T-cell (primary cell): ENCODE measurements at regions not wholly inside any gene's neighbourhood (a gene's known extent, or its start where the extent isn't known, plus 50 kb on each side); places are given as distances from the start of the nearest gene placed in this dataset.
"Not testable (repeated sequence)": the region's sequence is repeated elsewhere in the genome, so short reads cannot be mapped to it uniquely, and the experiment has no call there.

Experiments
- ATAC-seq, 4 experiments: fragments of 200-7000 bp in 3 of 4; fragments of 150-1000 bp in 1 of 4; cut with Tn5 transposase; replicated peaks in 1 of 4; 1 replicate in 3 of 4; 2 replicates in 1 of 4; pipeline ENCODE4 v1.10.0; 2021; ENCODE audit warnings: moderate library complexity in 3 of 4, mild to moderate bottlenecking in 2 of 4, moderate number of reproducible peaks in 1 of 4
- CTCF ChIA-PET, 2 donors: fragments of 300-600 bp; sonication (Branson Sonifier 250); formaldehyde crosslinking; loops; one replicate each; lab custom pipeline; 2022; ENCODE audit warnings: antibody characterized with exemption in 2 of 2; lab: Charles Lee
- POLR2A ChIA-PET, 2 donors: fragments of 300-600 bp; sonication (Branson Sonifier 250); formaldehyde crosslinking; loops; one replicate each; lab custom pipeline; 2022; ENCODE audit warnings: antibody characterized with exemption in 2 of 2; lab: Charles Lee
- DNase-seq, 35 experiments: peaks; one replicate each; pipeline versions ENCODE4 v3.0.0 to v3.0.0-alpha.2; 2013 to 2023
- H3K27ac ChIP-seq: one replicate; pipeline ENCODE4 v1.5.1; 2013; ENCODE audit warnings: low read length
- H3K27me3 ChIP-seq, 2 experiments: replicated peaks in 1 of 2; 1 replicate in 1 of 2; 2 replicates in 1 of 2; pipeline versions ENCODE4 v1.6.1 to v1.7.0; 2013; ENCODE audit warnings: low read length in 1 of 2, mixed read lengths in 1 of 2; ENCODE audit not compliant: control insufficient read depth in 2 of 2, insufficient read depth in 2 of 2; ENCODE audit errors: extremely low read depth in 1 of 2
- H3K36me3 ChIP-seq, 2 donors: 1 replicate in 1 of 2; 2 replicates in 1 of 2; pipeline versions ENCODE4 v1.6.1 to v1.7.0; 2013; ENCODE audit warnings: low read length in 1 of 2; ENCODE audit not compliant: control insufficient read depth in 2 of 2, insufficient read depth in 1 of 2; ENCODE audit errors: extremely low read depth in 1 of 2
- H3K4me1 ChIP-seq, 2 experiments: 1 replicate in 1 of 2; 2 replicates in 1 of 2; pipeline versions ENCODE4 v1.6.1 to v1.7.0; 2013; ENCODE audit warnings: low read length in 2 of 2, mixed read lengths in 1 of 2; ENCODE audit not compliant: insufficient read depth in 2 of 2, control insufficient read depth in 1 of 2; ENCODE audit errors: extremely low read depth in 1 of 2
- H3K4me3 ChIP-seq, 2 donors: 1 replicate in 1 of 2; 2 replicates in 1 of 2; pipeline versions ENCODE4 v1.5.1 to v1.7.0; 2013; ENCODE audit warnings: mild to moderate bottlenecking in 2 of 2, low read length in 1 of 2, moderate library complexity in 1 of 2; ENCODE audit not compliant: control insufficient read depth in 1 of 2; ENCODE audit errors: extremely low read depth in 1 of 2
- H3K9me3 ChIP-seq: 2 replicates; pipeline ENCODE4 v1.7.0; 2013
- H3K27ac Mint-ChIP-seq, 2 donors: one replicate each; pipeline ENCODE4 v1.8.0; 2020 to 2021; ENCODE audit warnings: mild to moderate bottlenecking in 2 of 2, mixed read lengths in 2 of 2
- H3K27me3 Mint-ChIP-seq, 2 donors: one replicate each; pipeline ENCODE4 v1.8.0; 2021 to 2022; ENCODE audit warnings: mixed read lengths in 2 of 2
- H3K36me3 Mint-ChIP-seq: one replicate; pipeline ENCODE4 v1.8.0; 2021; ENCODE audit warnings: mixed read lengths
- H3K4me1 Mint-ChIP-seq, 3 donors: one replicate each; pipeline ENCODE4 v1.8.0; 2020 to 2022; ENCODE audit warnings: mixed read lengths in 3 of 3, mild to moderate bottlenecking in 1 of 3
- H3K4me3 Mint-ChIP-seq, 3 donors: one replicate each; pipeline ENCODE4 v1.8.0; 2020 to 2022; ENCODE audit warnings: mild to moderate bottlenecking in 3 of 3, mixed read lengths in 3 of 3, moderate library complexity in 3 of 3
- H3K9me3 Mint-ChIP-seq, 3 donors: one replicate each; pipeline ENCODE4 v1.8.0; 2020 to 2022; ENCODE audit warnings: mixed read lengths in 3 of 3
- WGBS: methylation state at CpG from one replicate; pipeline ENCODE4 v1.1.5; 2013; ENCODE audit warnings: missing lambda C conversion rate; ENCODE audit not compliant: insufficient coverage; 5-methylcytosine and 5-hydroxymethylcytosine counted together

- DNase-seq, H3K36me3 Mint-ChIP-seq, CTCF ChIA-PET, H3K36me3 ChIP-seq, H3K9me3 ChIP-seq, H3K27me3 ChIP-seq, H3K4me3 ChIP-seq, H3K4me1 Mint-ChIP-seq, H3K27ac Mint-ChIP-seq, H3K4me1 ChIP-seq, H3K9me3 Mint-ChIP-seq, H3K27ac ChIP-seq, ATAC-seq, POLR2A ChIA-PET, H3K4me3 Mint-ChIP-seq: not testable (repeated sequence)
- 88% methylated on average over 3 of the region's 7 CpGs for WGBS
- H3K27me3 Mint-ChIP-seq: peaks cover 3 to 12% of the 10 kb centered on the region in 2 donors
These were observed 72.4 kb upstream of the KRTAP5-11 start for GRCh38 chr11:71655041-71655440.

DNA sequence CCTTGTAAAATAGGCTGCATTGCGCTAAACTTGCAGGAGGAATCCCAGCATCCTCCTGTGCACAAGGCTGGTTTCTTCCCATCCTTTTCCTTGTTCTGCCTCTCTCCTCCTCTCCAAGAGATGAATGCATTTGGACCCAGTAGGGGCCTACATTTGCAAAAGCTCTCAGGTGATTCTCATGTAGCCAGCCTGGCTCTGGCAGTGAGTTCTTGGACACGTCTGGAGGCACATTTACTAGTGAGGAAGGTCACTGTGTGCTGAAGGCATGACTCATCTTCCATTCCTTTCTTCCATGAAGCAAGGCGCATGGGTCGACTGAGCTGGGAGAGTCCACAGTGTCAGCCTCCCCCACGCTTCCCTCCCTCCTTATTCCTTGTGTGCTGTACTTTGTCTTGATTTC, 73.8 kb upstream of the KRTAP5-11 start:
- H3K36me3 Mint-ChIP-seq, H3K4me1 ChIP-seq, H3K36me3 ChIP-seq, H3K4me1 Mint-ChIP-seq, H3K27ac Mint-ChIP-seq, CTCF ChIA-PET, ATAC-seq, H3K9me3 Mint-ChIP-seq, H3K9me3 ChIP-seq, POLR2A ChIA-PET, H3K4me3 ChIP-seq, DNase-seq, H3K4me3 Mint-ChIP-seq, H3K27me3 ChIP-seq, H3K27ac ChIP-seq: not testable (repeated sequence)
- peaks cover 3 to 16% of the 10 kb centered on the region in 2 donors for H3K27me3 Mint-ChIP-seq
- WGBS: no CpG with 5 or more reads among the region's 5 CpGs

DNA sequence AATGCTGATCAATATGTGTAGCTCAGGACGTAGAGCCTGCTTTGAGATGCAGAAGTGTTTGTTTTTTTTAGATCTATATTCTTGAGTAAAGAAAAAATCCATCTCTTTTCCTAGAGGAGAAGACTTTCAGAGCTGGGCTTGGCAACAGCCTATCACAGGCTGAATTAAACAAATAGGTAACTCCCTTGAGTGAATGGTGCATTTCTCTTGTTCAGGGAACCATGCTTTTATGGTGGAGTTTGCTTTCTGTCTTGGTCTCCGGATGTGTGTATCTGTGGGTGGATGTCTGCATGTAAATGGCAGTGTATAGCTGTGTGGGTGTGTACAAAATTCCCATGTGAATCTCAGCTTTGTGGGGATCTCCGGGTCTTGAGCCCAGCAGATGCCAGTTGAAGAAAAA, 82.3 kb upstream of the KRTAP5-11 start:
- H3K9me3 Mint-ChIP-seq, H3K4me1 ChIP-seq, H3K4me1 Mint-ChIP-seq, H3K27ac ChIP-seq, H3K27ac Mint-ChIP-seq, H3K4me3 Mint-ChIP-seq, H3K4me3 ChIP-seq, POLR2A ChIA-PET, DNase-seq, H3K9me3 ChIP-seq, H3K36me3 Mint-ChIP-seq, H3K27me3 ChIP-seq, H3K36me3 ChIP-seq, ATAC-seq, CTCF ChIA-PET: not testable (repeated sequence)
- H3K27me3 Mint-ChIP-seq: peaks cover 14 to 16% of the 10 kb centered on the region in 2 donors
- 80% methylated on average over 1 of the region's 3 CpGs for WGBS

- CTCF ChIA-PET, H3K27me3 ChIP-seq, H3K36me3 ChIP-seq, DNase-seq, H3K9me3 Mint-ChIP-seq, POLR2A ChIA-PET, H3K4me3 ChIP-seq, H3K4me3 Mint-ChIP-seq, ATAC-seq, H3K9me3 ChIP-seq, H3K27ac ChIP-seq, H3K4me1 ChIP-seq, H3K4me1 Mint-ChIP-seq, H3K36me3 Mint-ChIP-seq, H3K27ac Mint-ChIP-seq: not testable (repeated sequence)
- H3K27me3 Mint-ChIP-seq: peaks cover 9 to 12% of the 10 kb centered on the region in 2 donors
These were observed 115.4 kb upstream of the KRTAP5-11 start for GRCh38 chr11:71698110-71698509.

DNA sequence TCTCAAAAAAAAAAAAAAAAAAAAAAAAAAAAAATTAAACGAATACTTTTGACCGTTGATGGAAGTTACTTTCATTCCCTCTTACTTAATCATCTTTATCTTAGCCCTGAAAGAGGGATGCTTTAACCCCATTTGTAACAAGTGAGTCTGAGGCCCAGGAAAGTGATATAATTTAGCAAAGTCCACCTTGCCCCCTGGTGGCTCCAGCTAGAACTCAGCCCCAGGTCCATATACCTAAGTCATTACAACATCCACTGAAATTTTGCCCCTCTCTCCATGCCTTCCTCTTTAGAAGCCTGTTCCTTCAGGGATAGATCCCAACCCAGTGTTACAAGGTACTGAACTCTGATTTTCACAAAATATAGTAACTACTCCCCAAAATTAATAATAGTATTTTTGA, 116.3 kb upstream of the KRTAP5-11 start:
- CTCF ChIA-PET, H3K27ac ChIP-seq, H3K4me3 Mint-ChIP-seq, H3K36me3 Mint-ChIP-seq, H3K27ac Mint-ChIP-seq, H3K4me1 Mint-ChIP-seq, H3K36me3 ChIP-seq, H3K9me3 ChIP-seq, H3K4me3 ChIP-seq, H3K9me3 Mint-ChIP-seq, ATAC-seq, H3K27me3 ChIP-seq, H3K4me1 ChIP-seq: not testable (repeated sequence)
- DNase-seq: peak in 1 of 35 experiments; percentile 9
- POLR2A ChIA-PET: interaction anchor here in 1 of 2 donors (0.7 kb wide), 1 partner anchor 75 kb away, joined by 7 read pairs; no protein-coding TSS in a partner anchor
- no CpG with 5 or more reads among the region's 2 CpGs for WGBS
- peaks cover 9 to 12% of the 10 kb centered on the region in 2 donors for H3K27me3 Mint-ChIP-seq

DNA sequence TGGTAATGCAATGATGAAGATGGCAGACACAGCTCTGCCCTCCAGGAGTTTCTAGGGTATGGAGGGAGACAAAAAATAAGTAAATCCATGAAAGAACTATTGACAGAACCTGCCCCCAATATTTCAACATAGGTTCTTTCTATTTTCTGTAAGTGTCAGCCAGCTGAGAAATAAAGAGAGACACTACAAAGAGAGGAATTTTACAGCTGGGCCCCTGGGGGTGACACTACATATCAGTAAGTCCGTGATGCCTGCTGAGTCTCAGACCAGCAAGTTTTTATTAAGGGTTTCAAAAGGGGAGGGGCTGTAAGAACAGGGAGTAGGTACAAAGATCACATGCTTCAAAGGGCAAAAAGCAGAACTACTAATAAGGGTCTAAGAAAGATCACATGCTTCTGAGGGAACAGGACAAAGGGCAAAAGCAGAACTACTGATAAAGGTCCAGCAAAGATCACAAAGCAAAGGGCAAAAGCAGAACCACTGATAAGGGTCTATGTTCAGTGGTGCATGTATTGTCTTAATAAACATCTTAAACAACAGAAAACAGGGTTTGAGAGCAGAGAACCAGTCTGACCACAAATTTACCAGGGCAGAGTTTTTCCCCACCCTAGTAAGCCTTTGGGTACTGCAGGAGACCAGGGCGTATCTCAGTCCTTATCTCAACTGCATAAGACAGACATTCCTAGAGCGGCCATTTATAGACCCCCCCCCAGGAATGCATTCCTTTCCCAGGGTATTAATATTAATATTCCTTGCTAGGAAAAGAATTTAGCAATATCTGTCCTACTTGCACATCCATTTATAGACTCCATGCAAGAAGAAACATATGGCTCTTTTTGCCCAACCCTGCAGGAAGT, 119.0 kb upstream of the KRTAP5-11 start:
- H3K4me1 Mint-ChIP-seq, POLR2A ChIA-PET, H3K4me3 ChIP-seq, H3K27ac ChIP-seq, H3K36me3 Mint-ChIP-seq, H3K9me3 Mint-ChIP-seq, DNase-seq, H3K27ac Mint-ChIP-seq, H3K4me3 Mint-ChIP-seq, H3K36me3 ChIP-seq, CTCF ChIA-PET, H3K4me1 ChIP-seq, H3K9me3 ChIP-seq, ATAC-seq, H3K27me3 ChIP-seq: not testable (repeated sequence)
- peaks cover 9 to 12% of the 10 kb centered on the region in 2 donors for H3K27me3 Mint-ChIP-seq
- WGBS: no CpG with 5 or more reads among the region's 3 CpGs
